WERI-Rb-1 (cell line): ENCODE measurements at regions not wholly inside any gene's neighbourhood (a gene's known extent, or its start where the extent isn't known, plus 50 kb on each side); places are given as distances from the start of the nearest gene placed in this dataset.

Source experiments
- DNase-seq: peaks from one replicate; pipeline ENCODE4 v3.0.0-alpha.2; 2020
- H3K27ac ChIP-seq: fragments of 250-450 bp; sonication (Bioruptor Pico); 2 replicates; pipeline ENCODE4 v1.5.1; 2020; ENCODE audit warnings: mild to moderate bottlenecking, moderate library complexity
- H3K27me3 ChIP-seq: fragments of 250-450 bp; sonication (Bioruptor Pico); 2 replicates; pipeline ENCODE4 v1.5.1; 2021; ENCODE audit warnings: mild to moderate bottlenecking, low read depth, moderate library complexity; ENCODE audit not compliant: insufficient read depth, severe bottlenecking
- H3K36me3 ChIP-seq: fragments of 250-450 bp; sonication (Bioruptor Pico); 2 replicates; pipeline ENCODE4 v1.5.1; 2020; ENCODE audit warnings: mild to moderate bottlenecking, moderate library complexity
- H3K4me3 ChIP-seq: 2 replicates; pipeline ENCODE4 v1.5.1; 2011; ENCODE audit warnings: low read depth, mild to moderate bottlenecking, control low read depth, low read length
- H3K9me3 ChIP-seq: fragments of 250-450 bp; sonication (Bioruptor Pico); 2 replicates; pipeline ENCODE4 v1.5.1; 2021; ENCODE audit warnings: mild to moderate bottlenecking, moderate library complexity; ENCODE audit not compliant: severe bottlenecking
- CTCF ChIP-seq: IDR thresholded peaks from 2 replicates; pipeline ENCODE4 v1.5.1; 2011; ENCODE audit warnings: low read depth, mild to moderate bottlenecking, control low read depth, inconsistent platforms, low read length

- Histone ChIP-seq H3K27ac (no peak overlapping the region), H3K36me3 (no peaks in the 10 kb centered on the region), H3K4me3 (no peak overlapping the region), H3K27me3 (no peaks in the 10 kb centered on the region), H3K9me3 (no peaks in the 10 kb centered on the region)
- no peak for DNase-seq
- no peak for TF ChIP-seq CTCF
Observed at GRCh38 chr3:132785292-132785691, 63.1 kb upstream of the NPHP3 start.

- no peak overlapping the region for H3K27ac ChIP-seq
- no peaks in the 10 kb centered on the region for H3K9me3 ChIP-seq
- DNase-seq: no peak
- no peaks in the 10 kb centered on the region for H3K27me3 ChIP-seq
- TF ChIP-seq CTCF: no peak
- no peaks in the 10 kb centered on the region for H3K36me3 ChIP-seq
- no peak overlapping the region for H3K4me3 ChIP-seq
Observed at GRCh38 chr3:132784502-132785025, 62.4 kb upstream of the NPHP3 start.

- no peak for TF ChIP-seq CTCF
- Histone ChIP-seq H3K36me3 (no peaks in the 10 kb centered on the region), H3K27ac (no peak overlapping the region), H3K27me3 (no peaks in the 10 kb centered on the region), H3K4me3 (no peak overlapping the region), H3K9me3 (no peaks in the 10 kb centered on the region)
- no peak for DNase-seq
Observed at GRCh38 chr3:132783152-132783551, 60.9 kb upstream of the NPHP3 start.

GRCh38 chr3:132781922-132782321 lies 59.7 kb upstream of the NPHP3 start:
- Histone ChIP-seq H3K27ac (no peak overlapping the region), H3K27me3 (no peaks in the 10 kb centered on the region), H3K4me3 (no peak overlapping the region), H3K36me3 (no peaks in the 10 kb centered on the region), H3K9me3 (no peaks in the 10 kb centered on the region)
- TF ChIP-seq CTCF: no peak
- no peak for DNase-seq

GRCh38 chr3:132777171-132777570 lies 55.0 kb upstream of the NPHP3 start:
- no peak overlapping the region for H3K27ac ChIP-seq
- DNase-seq: no peak

More at GRCh38 chr3:132777171-132777570, 55.0 kb upstream of the NPHP3 start:
- Histone ChIP-seq H3K27me3 (no peaks in the 10 kb centered on the region), H3K4me3 (no peak overlapping the region), H3K36me3 (no peaks in the 10 kb centered on the region), H3K9me3 (peaks cover 3% of the 10 kb centered on the region)
- no peak for TF ChIP-seq CTCF
